ENCODE measurements at regions not wholly inside any gene's neighbourhood (a gene's known extent, or its start where the extent isn't known, plus 50 kb on each side); places are given as distances from the start of the nearest gene placed in this dataset.

DNA sequence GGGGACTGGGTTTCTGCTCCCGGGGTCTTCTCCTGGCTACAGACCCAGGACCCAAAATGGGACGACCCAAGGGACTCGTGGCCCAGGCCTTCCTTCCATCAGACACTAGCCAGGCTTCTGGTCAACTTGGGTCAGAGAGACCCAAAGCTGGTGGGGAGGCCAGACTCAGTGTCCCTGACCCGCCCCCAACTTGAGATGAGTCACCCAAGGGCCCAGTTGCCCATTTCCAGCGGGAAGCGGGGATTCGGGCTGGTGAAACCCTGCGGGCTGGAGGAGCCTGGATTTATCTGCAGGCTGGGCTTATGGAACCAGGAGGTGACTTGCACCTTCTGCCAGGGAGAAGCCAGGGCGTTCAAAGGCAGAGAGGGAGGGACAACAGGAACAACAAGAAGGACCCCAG is 81.5 kb downstream of the RFLNA start (continued):
- TF ChIP-seq, protein P1, sequence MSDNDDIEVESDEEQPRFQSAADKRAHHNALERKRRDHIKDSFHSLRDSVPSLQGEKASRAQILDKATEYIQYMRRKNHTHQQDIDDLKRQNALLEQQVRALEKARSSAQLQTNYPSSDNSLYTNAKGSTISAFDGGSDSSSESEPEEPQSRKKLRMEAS (IDR thresholded peaks at IDR 0.05), result no peak
- no peak for TF ChIP-seq SRF (IDR thresholded peaks at IDR 0.05; ENCODE audit: low read depth)

DNA sequence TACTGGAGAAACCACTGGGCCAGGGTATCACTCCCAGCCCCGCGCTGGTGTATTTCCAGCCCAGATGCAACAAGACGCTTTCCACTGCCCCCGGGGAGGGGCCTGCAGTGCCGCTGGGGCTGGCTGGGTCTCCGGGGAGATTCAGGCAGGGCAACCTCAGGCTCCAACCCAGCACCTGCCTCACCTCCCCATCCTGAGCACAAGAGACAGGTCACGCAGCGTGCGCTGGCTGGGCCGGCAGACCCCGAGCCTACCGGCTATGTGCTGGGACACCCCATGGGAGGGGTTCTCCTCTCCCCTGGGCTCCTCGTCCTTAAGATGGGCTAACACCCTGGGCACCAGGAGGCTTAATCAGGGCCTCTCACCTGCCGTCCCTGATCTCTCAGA is 80.9 kb downstream of the RFLNA start:
- no peaks in the 10 kb centered on the region for H3K79me2 ChIP-seq (ENCODE audit: insufficient read depth, low read length)
- peaks cover 0 to 5% of the 10 kb centered on the region in 2 experiments; a peak in 2 of 4 replicates for H3K36me3 ChIP-seq (ENCODE audit: control insufficient read depth in 1 of 2, insufficient read depth in 2 of 2, low read length in 2 of 2)
- no peaks in the 10 kb centered on the region for H3K9me3 ChIP-seq (ENCODE audit: control insufficient read depth in 1 of 2, insufficient read depth in 1 of 2, low read depth in 1 of 2, low read length in 2 of 2)
- no peak overlapping the region for H3K4me3 ChIP-seq (replicated peaks in 1 of 2; ENCODE audit: low read depth in 1 of 2, low read length in 2 of 2)
- BruUV-seq (replicated peaks), result no TSS peak
- ChIA-PET RAD21 (ENCODE audit: low non-redundant PET in 1 of 2, low total read pairs in 2 of 2, uncharacterized antibody in 2 of 2, unreplicated experiment in 2 of 2) (no interaction called here), POLR2A (no interaction called here), CTCF (no interaction called here)
- DNase-seq (ENCODE audit: low read depth, low spot score) (no peak), ATAC-seq (no peak)
- H4K20me1 ChIP-seq (ENCODE audit: insufficient read depth), result no peaks in the 10 kb centered on the region
- H3K9me2 ChIP-seq (ENCODE audit: insufficient read depth), result no peaks in the 10 kb centered on the region
- H3K4me1 ChIP-seq (ENCODE audit: control insufficient read depth in 1 of 2, insufficient read depth in 2 of 2, low read length in 2 of 2), result no peaks in the 10 kb centered on the region; a peak in 1 of 4 replicates
- intact Hi-C loops (cut with micrococcal nuclease), result no loop called here
- H3K9ac ChIP-seq (ENCODE audit: low read length), result no peak overlapping the region
- no peaks in the 10 kb centered on the region for H3K27me3 ChIP-seq (ENCODE audit: insufficient read depth, low read length)
- H3K4me2 ChIP-seq (ENCODE audit: low read length), result no peak overlapping the region
- H2AFZ ChIP-seq (ENCODE audit: low read depth, low read length, poor library complexity, severe bottlenecking), result no peak overlapping the region
- no peak overlapping the region for H3K27ac ChIP-seq (ENCODE audit: low read depth, low read length)
- no peak for TF ChIP-seq CEBPB (IDR thresholded peaks at IDR 0.05; ENCODE audit: low read depth)
- TF ChIP-seq EGR1 (IDR thresholded peaks at IDR 0.05; ENCODE audit: low read depth), result no peak
- no peak for TF ChIP-seq ELF1 (IDR thresholded peaks at IDR 0.05; ENCODE audit: borderline replicate concordance, low read depth)
- TF ChIP-seq SIN3A (IDR thresholded peaks at IDR 0.05; ENCODE audit: low read depth), result no peak
- TF ChIP-seq RAD21 (IDR thresholded peaks at IDR 0.05; ENCODE audit: low read depth), result no peak
- TF ChIP-seq JUND (IDR thresholded peaks at IDR 0.05), result no peak
- TF ChIP-seq, protein P2, sequence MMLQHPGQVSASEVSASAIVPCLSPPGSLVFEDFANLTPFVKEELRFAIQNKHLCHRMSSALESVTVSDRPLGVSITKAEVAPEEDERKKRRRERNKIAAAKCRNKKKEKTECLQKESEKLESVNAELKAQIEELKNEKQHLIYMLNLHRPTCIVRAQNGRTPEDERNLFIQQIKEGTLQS (IDR thresholded peaks at IDR 0.05), result no peak
- no peak for TF ChIP-seq ZFX (IDR thresholded peaks at IDR 0.05)
- no peak for TF ChIP-seq SP1 (IDR thresholded peaks at IDR 0.05; ENCODE audit: low read depth)
